ENCODE measurements at regions not wholly inside any gene's neighbourhood (a gene's known extent, or its start where the extent isn't known, plus 50 kb on each side); places are given as distances from the start of the nearest gene placed in this dataset.

- no peak for TF ChIP-seq ASH1L (IDR thresholded peaks at IDR 0.05; ENCODE audit: borderline replicate concordance, low read depth, partially characterized antibody)
- no peak for TF ChIP-seq TRIM25 (IDR thresholded peaks at IDR 0.05; ENCODE audit: borderline replicate concordance)
- TF ChIP-seq JUNB (CRISPR knock-in tag; conservative IDR thresholded peaks at IDR 0.05) = 0 out of 2 replicates have a peak, but pooled peaks have one; percentile 33
- no peak for TF ChIP-seq RHOXF2B (CRISPR knock-in tag; conservative IDR thresholded peaks at IDR 0.05)
- no peak for TF ChIP-seq CHD7 (IDR thresholded peaks at IDR 0.05; ENCODE audit: low read depth, low read length)
- 0 out of 2 replicates have a peak, but pooled peaks have one; percentile 7 for TF ChIP-seq PKNOX1 (IDR thresholded peaks at IDR 0.05)
- no peak for TF ChIP-seq TFE3 (CRISPR knock-in tag; IDR thresholded peaks at IDR 0.05)
- TF ChIP-seq CSDE1 (IDR thresholded peaks at IDR 0.05) = no peak
- TF ChIP-seq U2AF2 (optimal IDR thresholded peaks at IDR 0.05; ENCODE audit: low read depth, low read length) = no peak
- TF ChIP-seq ZNF239 (CRISPR knock-in tag; IDR thresholded peaks at IDR 0.05) = no peak
These were observed 89.1 kb downstream of the HS1BP3 start (continued) for GRCh38 chr2:20561637-20562454.
